GM12878 (cell line): ENCODE measurements at regions not wholly inside any gene's neighbourhood (a gene's known extent, or its start where the extent isn't known, plus 50 kb on each side); places are given as distances from the start of the nearest gene placed in this dataset.

Experiments used
- ATAC-seq: fragments of 200-7000 bp; cut with Tn5 transposase; 3 replicates; pipeline ENCODE4 v1.9.1; 2020; ENCODE audit warnings: mild to moderate bottlenecking, moderate library complexity
- BruUV-seq: library from RNA; stranded (reverse); fragments of 400-500 nt; replicated peaks from 2 replicates; lab custom pipeline; 2021; lab: Mats Ljungman, UMichigan
- CTCF ChIA-PET: fragments of 300-600 bp; sonication (Branson Sonifier 250); formaldehyde crosslinking; extraction: SDS; loops from one replicate; lab custom pipeline; 2021; ENCODE audit warnings: inconsistent platforms; lab: Yijun Ruan, JAX
- POLR2A ChIA-PET: fragments of 350-600 bp; formaldehyde crosslinking; extraction: SDS; loops from one replicate; lab custom pipeline; 2021; ENCODE audit warnings: inconsistent platforms; lab: Charles Lee
- RAD21 ChIA-PET: fragments of 300-600 bp; sonication (Branson Sonifier 250); formaldehyde crosslinking; loops from one replicate; lab custom pipeline; 2023; ENCODE audit warnings: antibody characterized with exemption; ENCODE audit not compliant: unreplicated experiment; lab: Charles Lee
- SMC1A ChIA-PET: fragments of 300-600 bp; sonication (Branson Sonifier 250); formaldehyde crosslinking; loops from one replicate; lab custom pipeline; 2023; ENCODE audit not compliant: unreplicated experiment, uncharacterized antibody; lab: Charles Lee
- DNase-seq: peaks from one replicate; pipeline ENCODE4 v3.0.0-alpha.2; 2011; ENCODE audit warnings: low read depth, low spot score
- FAIRE-seq: peaks from 3 replicates; lab custom pipeline; 2011; peaks lifted over from hg19 to GRCh38; lab: Jason Lieb, UNC
- H2AFZ ChIP-seq: 2 replicates; pipeline ENCODE4 v1.6.0; 2011; ENCODE audit warnings: low read depth, low read length, control low read depth; ENCODE audit not compliant: control insufficient read depth
- H3K27ac ChIP-seq: 2 replicates; pipeline ENCODE4 v1.5.1; 2011; ENCODE audit warnings: control low read depth; ENCODE audit not compliant: control insufficient read depth, insufficient read depth
- H3K27me3 ChIP-seq, 2 experiments: replicated peaks in 1 of 2; 2 replicates each; pipeline versions ENCODE4 v1.6.0 to v1.6.1; 2011; ENCODE audit warnings: low read length in 1 of 2; ENCODE audit not compliant: control insufficient read depth in 2 of 2, insufficient read depth in 2 of 2
- H3K36me3 ChIP-seq, 2 experiments: 2 replicates each; pipeline ENCODE4 v1.5.1; 2011; ENCODE audit warnings: low read length in 1 of 2; ENCODE audit not compliant: control insufficient read depth in 2 of 2, insufficient read depth in 2 of 2
- H3K4me1 ChIP-seq: 2 replicates; pipeline ENCODE4 v1.6.1; 2011; ENCODE audit warnings: mild to moderate bottlenecking, low read length, moderate library complexity, mixed read lengths; ENCODE audit not compliant: control insufficient read depth, insufficient read depth
- H3K4me2 ChIP-seq: 2 replicates; pipeline ENCODE4 v1.6.0; 2011; ENCODE audit warnings: control low read depth; ENCODE audit not compliant: control insufficient read depth, insufficient read depth
- H3K4me3 ChIP-seq: fragments of 200-600 bp; sonication (generic); 2 replicates; pipeline ENCODE4 v1.5.1; 2016
- H3K79me2 ChIP-seq: 2 replicates; pipeline ENCODE4 v1.6.0; 2011; ENCODE audit warnings: low read length; ENCODE audit not compliant: control insufficient read depth, insufficient read depth
- H3K9ac ChIP-seq: 2 replicates; pipeline ENCODE4 v1.8.0; 2011; ENCODE audit warnings: low read length, control low read depth, mixed read lengths; ENCODE audit not compliant: control insufficient read depth, insufficient read depth
- H3K9me3 ChIP-seq: replicated peaks from 3 replicates; pipeline ENCODE4 v1.5.1; 2011; ENCODE audit warnings: mild to moderate bottlenecking, low read length; ENCODE audit not compliant: control insufficient read depth, insufficient read depth
- H4K20me1 ChIP-seq: 2 replicates; pipeline ENCODE4 v1.6.0; 2011; ENCODE audit not compliant: control insufficient read depth, insufficient read depth
- CHD1 ChIP-seq: IDR thresholded peaks from 2 replicates; pipeline ENCODE4 v1.6.1; 2012; ENCODE audit warnings: low read depth, low read length, improper control_type of control experiment
- PAX5 ChIP-seq: IDR thresholded peaks from 2 replicates; pipeline ENCODE4 v1.6.1; 2011; ENCODE audit warnings: low read depth, low read length, borderline replicate concordance
- WGBS: methylation state at CpG from one replicate; pipeline ENCODE4 v1.1.6; 2016; ENCODE audit warnings: low lambda C conversion rate; ENCODE audit not compliant: insufficient replicate concordance, insufficient coverage; ENCODE audit errors: missing lambda C conversion rate; 5-methylcytosine and 5-hydroxymethylcytosine counted together
- in situ Hi-C: fragments of 300-500 bp; cut with MboI; formaldehyde crosslinking; loops from 9 replicates; pipeline ENCODE4 v1.14.3; 2018; ENCODE audit warnings: mixed read lengths
- intact Hi-C: fragments of 100-400 bp; cut with micrococcal nuclease; formaldehyde crosslinking; loops from one replicate; pipeline ENCODE4 v1.14.2; 2022; ENCODE audit not compliant: unreplicated experiment
- TF ChIP-seq, protein P1 (sequence below): IDR thresholded peaks from 2 replicates; pipeline ENCODE4 v1.6.1; 2012; ENCODE audit warnings: low read depth, low read length, improper control_type of control experiment

DNA sequence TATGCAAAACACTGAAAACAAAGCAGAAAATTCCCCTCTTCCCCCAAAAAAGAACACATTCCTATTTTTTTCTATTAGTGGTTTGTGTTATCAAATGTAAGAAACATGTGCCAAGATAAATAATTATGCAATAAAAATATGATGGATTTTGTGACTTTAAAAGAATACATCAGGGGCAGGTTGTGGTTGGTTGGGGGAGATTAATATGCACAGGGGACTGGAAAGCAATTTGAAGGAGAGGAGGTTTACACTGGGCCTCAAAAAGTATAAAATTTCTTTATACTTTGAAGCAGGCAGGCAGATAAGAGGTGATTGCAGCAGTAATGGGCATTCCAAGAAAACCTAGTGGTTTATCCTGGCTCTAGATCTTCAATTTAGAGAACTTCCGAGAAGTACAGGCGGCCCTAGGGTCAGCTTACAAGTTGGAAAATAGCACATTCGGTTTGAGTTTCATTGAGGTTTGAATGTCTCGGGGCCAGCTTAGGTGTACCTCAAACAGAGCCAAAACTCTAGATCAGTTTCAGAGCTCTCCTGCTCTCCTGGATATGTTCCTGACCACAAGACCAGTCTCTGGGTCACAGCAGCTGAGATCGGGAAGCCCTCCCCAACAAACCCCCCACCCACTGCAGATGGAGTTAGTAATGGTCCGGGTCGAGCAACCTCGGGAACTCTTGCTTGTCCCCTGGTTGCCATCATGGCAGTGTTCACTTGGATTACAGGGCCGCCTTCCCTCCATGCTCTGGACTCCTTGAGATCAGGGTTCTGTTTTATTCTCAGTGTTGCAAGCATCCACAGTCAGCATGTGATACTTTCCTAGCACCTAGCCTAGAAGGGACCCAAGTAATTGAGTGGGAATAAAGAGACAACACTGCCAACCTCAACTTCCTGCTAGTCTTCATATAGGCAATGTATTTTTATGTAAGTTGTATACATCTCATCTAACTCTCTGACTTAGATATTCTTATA is 112.1 kb upstream of the DDIT4L start:
- intact Hi-C loops (no loop called here), in situ Hi-C loops (no loop called here)
- Histone ChIP-seq H3K4me2 (no peak overlapping the region), H3K4me1 (no peaks in the 10 kb centered on the region), H4K20me1 (no peaks in the 10 kb centered on the region), H3K27me3 (no peaks in the 10 kb centered on the region; a peak in 1 of 4 replicates), H3K27ac (no peak overlapping the region), H3K9me3 (no peaks in the 10 kb centered on the region), H3K9ac (no peak overlapping the region), H3K4me3 (no peak overlapping the region), H3K79me2 (no peaks in the 10 kb centered on the region), H2AFZ (no peak overlapping the region), H3K36me3 (no peaks in the 10 kb centered on the region)
- DNase-seq (no peak), FAIRE-seq (no peak), ATAC-seq (no peak)
- 19% methylated on average over 9 of the region's 9 CpGs for whole genome bisulfite sequencing
- ChIA-PET RAD21 (no interaction called here), SMC1A (no interaction called here), POLR2A (no interaction called here), CTCF (interaction anchor here (0.7 kb wide), 1 partner anchor 1855 kb away, joined by 3 read pairs; no protein-coding TSS in a partner anchor)
- TF ChIP-seq, protein P1, sequence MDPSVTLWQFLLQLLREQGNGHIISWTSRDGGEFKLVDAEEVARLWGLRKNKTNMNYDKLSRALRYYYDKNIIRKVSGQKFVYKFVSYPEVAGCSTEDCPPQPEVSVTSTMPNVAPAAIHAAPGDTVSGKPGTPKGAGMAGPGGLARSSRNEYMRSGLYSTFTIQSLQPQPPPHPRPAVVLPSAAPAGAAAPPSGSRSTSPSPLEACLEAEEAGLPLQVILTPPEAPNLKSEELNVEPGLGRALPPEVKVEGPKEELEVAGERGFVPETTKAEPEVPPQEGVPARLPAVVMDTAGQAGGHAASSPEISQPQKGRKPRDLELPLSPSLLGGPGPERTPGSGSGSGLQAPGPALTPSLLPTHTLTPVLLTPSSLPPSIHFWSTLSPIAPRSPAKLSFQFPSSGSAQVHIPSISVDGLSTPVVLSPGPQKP = no peak
- TF ChIP-seq CHD1 (no peak), PAX5 (no peak)
- BruUV-seq = no TSS peak
